Neural cell (in vitro differentiated cells): ENCODE measurements at regions not wholly inside any gene's neighbourhood (a gene's known extent, or its start where the extent isn't known, plus 50 kb on each side); places are given as distances from the start of the nearest gene placed in this dataset.

Experiments used
- CTCF ChIP-seq: fragments of 450-650 bp; IDR thresholded peaks from 2 replicates; pipeline ENCODE4 v1.5.1; 2014; ENCODE audit warnings: antibody characterized with exemption, mild to moderate bottlenecking, moderate library complexity; ENCODE audit not compliant: poor library complexity, severe bottlenecking
- EP300 ChIP-seq: fragments of 450-650 bp; conservative IDR thresholded peaks from 2 replicates; pipeline ENCODE4 v1.6.1; 2014; ENCODE audit warnings: antibody characterized with exemption, mild to moderate bottlenecking, moderate library complexity; ENCODE audit not compliant: poor library complexity, severe bottlenecking
- EZH2 ChIP-seq: fragments of 200-600, 300-800 bp; shearing (Covaris generic), sonication (generic); IDR thresholded peaks from 2 replicates; pipeline ENCODE4 v1.6.1; 2014; ENCODE audit warnings: antibody characterized with exemption, low read length, borderline replicate concordance, mild to moderate bottlenecking; ENCODE audit not compliant: insufficient read depth, poor library complexity, severe bottlenecking
- POLR2AphosphoS5 ChIP-seq: IDR thresholded peaks from 2 replicates; pipeline ENCODE4 v1.6.1; 2012
- RAD21 ChIP-seq: fragments of 450-650 bp; conservative IDR thresholded peaks from 2 replicates; pipeline ENCODE4 v1.6.1; 2014; ENCODE audit warnings: antibody characterized with exemption, mild to moderate bottlenecking, moderate library complexity
- REST ChIP-seq: IDR thresholded peaks from 2 replicates; pipeline ENCODE4 v1.6.1; 2012; ENCODE audit warnings: borderline replicate concordance
- SMC3 ChIP-seq: fragments of 450-650 bp; conservative IDR thresholded peaks from 2 replicates; pipeline ENCODE4 v1.6.1; 2014; ENCODE audit warnings: antibody characterized with exemption, mild to moderate bottlenecking, moderate library complexity; ENCODE audit not compliant: poor library complexity
- TAF1 ChIP-seq: IDR thresholded peaks from 2 replicates; pipeline ENCODE4 v1.6.1; 2012; ENCODE audit warnings: low read depth

- no peak for TF ChIP-seq CTCF
- no peak for TF ChIP-seq POLR2AphosphoS5
- TF ChIP-seq REST: no peak
- no peak for TF ChIP-seq TAF1
- no peak for TF ChIP-seq EP300
- no peak for TF ChIP-seq RAD21
- no peak for TF ChIP-seq EZH2
- no peak for TF ChIP-seq SMC3
Measured at GRCh38 chr1:101316799-101317198, 80.0 kb downstream of the S1PR1 start.
